CD4-positive, alpha-beta memory T cell (primary cell): ENCODE measurements at regions not wholly inside any gene's neighbourhood (a gene's known extent, or its start where the extent isn't known, plus 50 kb on each side); places are given as distances from the start of the nearest gene placed in this dataset.
A peak's percentile ranks its signal among the peaks of the same experiment; 100 is the strongest.

Experiments
- CTCF ChIA-PET: fragments of 350-600 bp; sonication (Branson Sonifier 250); formaldehyde crosslinking; loops from one replicate; lab custom pipeline; 2021; ENCODE audit warnings: inconsistent platforms; ENCODE audit not compliant: partially characterized antibody; lab: Charles Lee
- POLR2A ChIA-PET: fragments of 350-600 bp; sonication (Branson Sonifier 250); formaldehyde crosslinking; loops from one replicate; lab custom pipeline; 2021; ENCODE audit not compliant: partially characterized antibody; lab: Charles Lee
- DNase-seq, 5 donors: peaks; one replicate each; pipeline versions ENCODE4 v3.0.0 to v3.0.0-alpha.2; 2020 to 2022; ENCODE audit warnings: mixed read lengths in 1 of 5
- H3K27ac ChIP-seq: one replicate; pipeline ENCODE4 v1.7.0; 2013; ENCODE audit warnings: low read depth, low read length
- H3K27me3 ChIP-seq: 2 replicates; pipeline ENCODE4 v1.7.0; 2013; ENCODE audit warnings: mild to moderate bottlenecking, low read length, moderate library complexity; ENCODE audit not compliant: insufficient read depth
- H3K36me3 ChIP-seq: 2 replicates; pipeline ENCODE4 v1.7.0; 2013; ENCODE audit warnings: mild to moderate bottlenecking, low read length, moderate library complexity; ENCODE audit not compliant: insufficient read depth
- H3K4me1 ChIP-seq: 2 replicates; pipeline ENCODE4 v1.7.0; 2013; ENCODE audit warnings: mild to moderate bottlenecking, low read length, moderate library complexity; ENCODE audit not compliant: insufficient read depth
- H3K4me3 ChIP-seq, 2 donors: one replicate each; pipeline ENCODE4 v1.7.0; 2013; ENCODE audit warnings: low read length in 2 of 2, mild to moderate bottlenecking in 1 of 2
- H3K9me3 ChIP-seq, 2 donors: one replicate each; pipeline ENCODE4 v1.7.0; 2013; ENCODE audit warnings: low read length in 2 of 2, control low read depth in 1 of 2; ENCODE audit not compliant: control insufficient read depth in 1 of 2
- H3K27ac Mint-ChIP-seq, 7 donors: one replicate each; pipeline ENCODE4 v1.8.0; 2020 to 2021; ENCODE audit warnings: mixed read lengths in 7 of 7, mild to moderate bottlenecking in 6 of 7, inconsistent platforms in 3 of 7, moderate library complexity in 3 of 7
- H3K27me3 Mint-ChIP-seq, 2 donors: one replicate each; pipeline ENCODE4 v1.8.0; 2020 to 2021; ENCODE audit warnings: mixed read lengths in 2 of 2
- H3K36me3 Mint-ChIP-seq, 2 donors: one replicate each; pipeline ENCODE4 v1.8.0; 2020 to 2021; ENCODE audit warnings: mixed read lengths in 2 of 2, inconsistent platforms in 1 of 2, mild to moderate bottlenecking in 1 of 2
- H3K4me1 Mint-ChIP-seq, 4 donors: one replicate each; pipeline ENCODE4 v1.8.0; 2020 to 2021; ENCODE audit warnings: mixed read lengths in 4 of 4, mild to moderate bottlenecking in 1 of 4
- H3K4me3 Mint-ChIP-seq, 8 donors: one replicate each; pipeline ENCODE4 v1.8.0; 2020 to 2021; ENCODE audit warnings: mixed read lengths in 8 of 8, mild to moderate bottlenecking in 7 of 8, moderate library complexity in 6 of 8, inconsistent platforms in 3 of 8
- H3K9me3 Mint-ChIP-seq, 8 donors: one replicate each; pipeline ENCODE4 v1.8.0; 2020 to 2021; ENCODE audit warnings: mixed read lengths in 8 of 8, mild to moderate bottlenecking in 5 of 8, inconsistent platforms in 3 of 8, moderate library complexity in 1 of 8
- intact Hi-C: fragments of 100-400 bp; cut with micrococcal nuclease; formaldehyde crosslinking; loops from one replicate; pipeline ENCODE4 v1.15.1; 2023

DNA sequence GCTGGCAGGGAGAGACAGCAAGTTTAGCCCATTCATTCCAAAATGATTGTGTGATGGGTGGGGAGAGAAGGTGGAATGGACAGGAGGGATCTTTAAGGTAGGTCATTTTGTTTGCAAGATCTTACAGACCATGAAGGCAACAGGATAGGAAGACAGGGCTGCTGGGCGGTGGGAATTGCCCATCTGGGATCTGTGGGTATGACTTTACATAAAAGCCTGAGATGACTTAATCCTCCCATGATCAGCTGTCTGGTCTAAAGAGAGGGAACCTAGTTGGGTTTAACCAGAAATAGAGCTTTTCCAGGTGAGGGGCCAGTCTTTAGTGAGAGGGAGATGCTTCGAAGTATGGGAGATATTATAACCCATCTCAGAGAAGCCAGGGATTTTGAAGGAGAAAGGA lies 153.7 kb downstream of the KLF6 start:
- ChIA-PET CTCF (interaction anchor here (1.3 kb wide), 1 partner anchor 1026 kb away, joined by 3 read pairs; no protein-coding TSS in a partner anchor), POLR2A (no interaction called here)
- Histone ChIP-seq H3K27me3 (no peaks in the 10 kb centered on the region), H3K36me3 (no peaks in the 10 kb centered on the region), H3K4me3 (no peak overlapping the region), H3K9me3 (no peaks in the 10 kb centered on the region), H3K27ac (no peak overlapping the region), H3K4me1 (no peaks in the 10 kb centered on the region)
- DNase-seq, result no peak
- H3K4me3 Mint-ChIP-seq, result no peak overlapping the region
- intact Hi-C loops, result no loop called here
- H3K36me3 Mint-ChIP-seq, result no peaks in the 10 kb centered on the region
- H3K27me3 Mint-ChIP-seq, result no peaks in the 10 kb centered on the region
- peaks cover 0 to 3% (median 0%) of the 10 kb centered on the region in 8 donors for H3K9me3 Mint-ChIP-seq
- H3K27ac Mint-ChIP-seq, result peak overlapping the region in 1 of 7 donors; percentile 43
- H3K4me1 Mint-ChIP-seq, result no peaks in the 10 kb centered on the region

DNA sequence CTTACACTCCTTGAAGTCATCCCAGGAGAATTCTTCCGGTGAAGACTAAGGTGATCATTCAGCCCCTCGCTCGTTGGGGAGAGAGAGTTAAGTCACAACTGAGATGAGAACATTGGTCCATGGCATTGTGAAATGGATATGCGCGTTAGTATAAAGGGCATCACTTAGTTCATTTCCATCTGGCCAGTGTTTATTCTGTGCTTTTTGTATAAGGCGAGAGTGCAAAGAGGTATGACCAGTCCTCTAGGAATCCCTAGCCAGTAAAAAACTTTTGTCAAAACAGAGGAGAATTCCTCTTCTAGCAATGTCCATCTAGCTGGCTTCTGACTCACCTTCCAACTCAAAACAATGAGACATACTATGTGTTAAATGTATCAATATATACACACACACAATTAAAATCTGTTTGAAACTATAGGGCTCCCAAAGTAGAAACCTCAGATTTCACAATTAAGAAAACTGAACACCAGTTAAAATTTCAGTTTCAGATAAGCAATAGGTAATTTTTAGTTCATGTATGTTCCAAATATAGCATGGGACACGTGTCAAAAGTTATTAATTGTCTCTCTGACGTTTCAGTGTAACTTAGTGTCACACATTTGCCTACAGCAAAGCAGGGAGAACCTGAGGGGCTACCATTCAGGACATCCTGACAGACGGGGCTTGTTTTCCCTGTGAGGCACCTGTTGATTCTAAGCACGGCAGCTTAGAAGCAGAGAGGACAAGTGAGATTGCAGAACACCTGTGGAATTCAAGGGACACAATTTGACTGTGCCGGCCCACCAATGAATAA lies 158.9 kb downstream of the KLF6 start:
- no peak overlapping the region for H3K4me3 ChIP-seq
- H3K27ac ChIP-seq, result no peak overlapping the region
- Mint-ChIP-seq H3K27me3 (no peaks in the 10 kb centered on the region), H3K36me3 (no peaks in the 10 kb centered on the region), H3K9me3 (peaks cover 0 to 10% (median 2%) of the 10 kb centered on the region in 8 donors), H3K27ac (no peak overlapping the region), H3K4me3 (no peak overlapping the region), H3K4me1 (peaks cover 16 to 18% (median 16%) of the 10 kb centered on the region in 4 donors)
- H3K36me3 ChIP-seq, result no peaks in the 10 kb centered on the region
- H3K27me3 ChIP-seq, result no peaks in the 10 kb centered on the region
- ChIA-PET CTCF (no interaction called here), POLR2A (no interaction called here)
- peaks cover 13% of the 10 kb centered on the region for H3K4me1 ChIP-seq
- H3K9me3 ChIP-seq, result no peaks in the 10 kb centered on the region
- intact Hi-C loops, result loop anchor here (10.0 kb wide), 1 partner anchor 1029 kb away; no protein-coding TSS in a partner anchor
- no peak for DNase-seq

DNA sequence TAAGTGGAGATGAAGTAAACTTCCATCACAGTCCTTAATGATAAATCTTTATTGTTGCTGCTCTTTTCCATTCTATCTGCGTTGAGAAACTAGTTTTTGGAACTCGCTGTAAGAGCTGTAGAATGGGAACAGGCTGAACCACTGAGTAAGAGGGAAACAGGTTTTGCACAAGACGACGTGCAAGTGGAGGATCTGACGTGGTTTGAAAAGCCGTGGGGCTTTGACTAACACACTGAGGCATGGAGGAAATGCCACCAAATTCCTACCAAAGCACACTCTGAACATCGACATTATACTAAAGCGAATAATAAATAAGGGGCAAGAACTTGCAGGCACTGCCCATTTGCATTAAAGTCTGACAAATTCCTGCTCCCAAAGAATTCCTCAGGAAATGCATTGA lies 160.6 kb downstream of the KLF6 start:
- H3K27ac Mint-ChIP-seq, result no peak overlapping the region
- Histone ChIP-seq H3K36me3 (no peaks in the 10 kb centered on the region), H3K4me1 (peaks cover 13% of the 10 kb centered on the region), H3K4me3 (no peak overlapping the region), H3K27me3 (no peaks in the 10 kb centered on the region), H3K27ac (no peak overlapping the region), H3K9me3 (no peaks in the 10 kb centered on the region)
- peak overlapping the region in 5 of 8 donors; percentile 17 to 78 (median 54) for H3K4me3 Mint-ChIP-seq
- no peak for DNase-seq
- H3K4me1 Mint-ChIP-seq, result peaks cover 16 to 18% (median 16%) of the 10 kb centered on the region in 4 donors
- peaks cover 2 to 9% of the 10 kb centered on the region in 2 donors for H3K36me3 Mint-ChIP-seq
- POLR2A ChIA-PET, result no interaction called here
- intact Hi-C loops, result loop anchor here (10.0 kb wide), 1 partner anchor 1030 kb away; no protein-coding TSS in a partner anchor
- CTCF ChIA-PET, result no interaction called here
- H3K9me3 Mint-ChIP-seq, result peaks cover 7 to 17% (median 10%) of the 10 kb centered on the region in 8 donors
- no peaks in the 10 kb centered on the region for H3K27me3 Mint-ChIP-seq

DNA sequence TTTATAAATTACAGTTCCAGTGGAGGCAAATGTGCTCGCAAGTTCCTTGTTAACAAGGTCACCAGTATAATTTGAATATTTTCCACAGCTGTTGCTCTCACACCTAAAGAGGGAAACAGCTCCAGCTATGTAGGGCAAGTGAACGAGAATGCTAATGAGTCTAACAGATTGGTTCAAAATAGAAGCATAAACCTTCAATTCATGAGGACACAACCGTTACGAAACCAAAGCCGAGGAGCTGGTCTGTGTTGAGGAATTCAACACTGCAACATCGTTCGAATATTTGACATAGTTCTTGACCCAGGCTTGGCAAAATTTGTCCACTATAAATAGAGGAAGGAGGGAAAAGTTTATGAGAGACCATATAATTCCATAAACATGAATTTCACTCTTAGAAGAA lies 161.3 kb downstream of the KLF6 start:
- POLR2A ChIA-PET, result no interaction called here
- no peaks in the 10 kb centered on the region for H3K9me3 ChIP-seq
- H3K4me3 ChIP-seq, result no peak overlapping the region
- no peaks in the 10 kb centered on the region for H3K27me3 ChIP-seq
- H3K4me1 ChIP-seq, result peaks cover 13% of the 10 kb centered on the region
- no peaks in the 10 kb centered on the region for H3K36me3 ChIP-seq
- peak overlapping the region in 3 of 7 donors; percentile 9 to 15 (median 12) for H3K27ac Mint-ChIP-seq
- H3K27ac ChIP-seq, result no peak overlapping the region
- peaks cover 2 to 9% of the 10 kb centered on the region in 2 donors for H3K36me3 Mint-ChIP-seq
- intact Hi-C loops, result loop anchor here (10.0 kb wide), 1 partner anchor 1031 kb away; no protein-coding TSS in a partner anchor
- CTCF ChIA-PET, result interaction anchor here (0.6 kb wide), 1 partner anchor 327 kb away, joined by 4 read pairs; no protein-coding TSS in a partner anchor
- no peaks in the 10 kb centered on the region for H3K27me3 Mint-ChIP-seq
- peaks cover 16 to 18% (median 16%) of the 10 kb centered on the region in 4 donors for H3K4me1 Mint-ChIP-seq
- no peak for DNase-seq
- peaks cover 7 to 17% (median 10%) of the 10 kb centered on the region in 8 donors for H3K9me3 Mint-ChIP-seq
- H3K4me3 Mint-ChIP-seq, result peak overlapping the region in 5 of 8 donors; percentile 37 to 71 (median 60)

DNA sequence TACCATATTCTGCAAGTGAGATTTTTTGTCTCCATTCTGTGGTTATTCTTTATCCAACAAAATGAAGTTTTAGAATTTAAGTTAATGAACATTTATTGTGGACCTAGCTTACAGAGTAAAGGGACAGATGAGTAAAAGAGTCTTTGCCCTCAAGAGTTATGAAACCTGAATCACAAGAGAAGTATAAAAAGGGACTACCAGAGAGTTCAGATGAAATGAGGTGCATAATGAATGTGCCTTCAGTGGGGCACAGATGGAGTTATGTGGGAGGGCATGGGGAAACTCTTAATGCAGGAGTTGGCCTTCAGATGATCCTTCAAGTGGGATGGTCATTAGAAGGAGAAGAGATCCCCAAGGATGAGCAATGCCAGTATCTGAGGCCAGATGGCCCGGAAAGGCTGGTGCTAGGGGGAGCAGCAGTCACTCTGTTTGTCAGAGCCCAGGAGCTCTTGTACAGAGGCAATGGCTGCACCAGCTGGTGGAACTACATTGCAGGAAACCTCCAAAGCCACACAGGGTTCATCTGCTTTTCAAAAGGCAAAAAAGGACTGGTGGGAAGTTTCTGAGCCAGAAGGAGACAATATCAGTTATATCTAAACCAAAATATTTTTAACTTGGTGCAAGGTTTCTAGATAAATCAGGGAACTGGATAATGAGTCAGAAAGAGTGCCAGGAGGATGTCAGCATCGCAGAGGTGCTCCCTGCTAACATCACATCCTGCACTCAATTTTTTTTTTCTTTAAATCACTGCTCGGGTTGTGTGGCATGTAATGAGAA lies 162.0 kb downstream of the KLF6 start:
- no peaks in the 10 kb centered on the region for H3K36me3 ChIP-seq
- H3K27ac ChIP-seq, result no peak overlapping the region
- no peaks in the 10 kb centered on the region for H3K27me3 Mint-ChIP-seq
- peaks cover 2 to 9% of the 10 kb centered on the region in 2 donors for H3K36me3 Mint-ChIP-seq
- peaks cover 16 to 18% (median 16%) of the 10 kb centered on the region in 4 donors for H3K4me1 Mint-ChIP-seq
- DNase-seq, result peak in 3 of 5 donors; percentile 4 to 11 (median 7)
- H3K27ac Mint-ChIP-seq, result peak overlapping the region in 6 of 7 donors; percentile 18 to 93 (median 36)
- CTCF ChIA-PET, result no interaction called here
- intact Hi-C loops, result loop anchor here (10.0 kb wide), 1 partner anchor 1032 kb away; no protein-coding TSS in a partner anchor
- H3K4me3 ChIP-seq, result no peak overlapping the region
- H3K9me3 ChIP-seq, result no peaks in the 10 kb centered on the region
- POLR2A ChIA-PET, result no interaction called here
- H3K9me3 Mint-ChIP-seq, result peaks cover 7 to 17% (median 10%) of the 10 kb centered on the region in 8 donors
- no peaks in the 10 kb centered on the region for H3K27me3 ChIP-seq
- peak overlapping the region in 7 of 8 donors; percentile 37 to 72 (median 54) for H3K4me3 Mint-ChIP-seq
- peaks cover 13% of the 10 kb centered on the region for H3K4me1 ChIP-seq

DNA sequence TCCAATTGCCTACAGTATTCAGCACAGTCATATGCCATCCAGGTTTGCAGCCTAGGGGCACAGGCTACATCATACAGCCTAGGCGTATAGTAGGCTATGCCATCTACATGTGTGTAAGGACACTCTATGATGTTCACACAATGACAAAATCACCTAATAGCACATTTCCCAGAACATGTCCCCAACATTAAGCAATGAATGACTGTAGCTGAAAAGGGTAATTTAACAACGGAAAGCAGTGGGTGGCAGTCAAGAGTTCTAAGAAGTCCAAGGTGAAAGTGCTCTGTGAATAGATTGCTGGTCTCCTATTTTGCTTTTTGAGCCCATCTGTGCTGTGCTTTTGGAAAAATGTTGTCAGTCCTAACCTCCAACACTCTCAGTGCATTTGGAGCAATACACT lies 162.6 kb downstream of the KLF6 start:
- Mint-ChIP-seq H3K4me3 (peak overlapping the region in 3 of 8 donors; percentile 37 to 60 (median 54)), H3K4me1 (peaks cover 16 to 18% (median 16%) of the 10 kb centered on the region in 4 donors), H3K9me3 (peaks cover 5 to 17% (median 10%) of the 10 kb centered on the region in 8 donors), H3K27me3 (no peaks in the 10 kb centered on the region), H3K27ac (no peak overlapping the region), H3K36me3 (peaks cover 2 to 9% of the 10 kb centered on the region in 2 donors)
- DNase-seq, result no peak
- H3K4me3 ChIP-seq, result no peak overlapping the region
- peaks cover 13% of the 10 kb centered on the region for H3K4me1 ChIP-seq
- ChIA-PET POLR2A (no interaction called here), CTCF (no interaction called here)
- intact Hi-C loops, result loop anchor here (10.0 kb wide), 1 partner anchor 1032 kb away; no protein-coding TSS in a partner anchor
- H3K9me3 ChIP-seq, result no peaks in the 10 kb centered on the region
- H3K27ac ChIP-seq, result no peak overlapping the region
- H3K27me3 ChIP-seq, result no peaks in the 10 kb centered on the region
- H3K36me3 ChIP-seq, result no peaks in the 10 kb centered on the region
